ENCODE measurements at regions not wholly inside any gene's neighbourhood (a gene's known extent, or its start where the extent isn't known, plus 50 kb on each side); places are given as distances from the start of the nearest gene placed in this dataset.

DNA sequence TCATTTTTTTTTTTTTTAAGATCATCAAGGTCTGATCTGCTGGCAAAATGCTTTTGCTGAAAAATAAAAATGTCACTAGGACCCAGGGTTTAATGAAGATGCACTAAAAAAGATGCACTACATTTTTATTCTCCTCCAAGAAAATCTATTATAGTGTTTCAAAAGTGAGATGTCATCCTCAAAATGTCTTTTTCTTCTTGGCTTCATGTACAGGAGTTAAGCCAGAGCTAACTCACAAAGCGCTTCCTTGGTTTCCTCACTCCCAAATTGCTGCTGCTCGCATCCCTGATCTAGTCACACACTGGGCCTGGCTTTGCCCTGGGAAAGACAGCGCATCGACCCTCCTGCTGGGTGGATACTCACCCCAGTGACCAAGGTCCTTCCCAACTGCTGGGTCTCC lies 113.4 kb upstream of the CCDC68 start:
- Mint-ChIP-seq H3K9me3 (no peaks in the 10 kb centered on the region), H3K36me3 (ENCODE audit: low read depth) (no peaks in the 10 kb centered on the region), H3K4me3 (no peak overlapping the region), H3K27ac (no peak overlapping the region), H3K4me1 (ENCODE audit: low read depth) (no peaks in the 10 kb centered on the region), H3K27me3 (no peaks in the 10 kb centered on the region)
- ATAC-seq: no peak
- intact Hi-C loops (cut with micrococcal nuclease): no loop called here
- no peak for DNase-seq
- ChIA-PET POLR2A (no interaction called here), CTCF (no interaction called here)
- no peak for TF ChIP-seq CTCF (IDR thresholded peaks at IDR 0.05)

GRCh38 chr18:55072181-55072580 lies 112.9 kb upstream of the CCDC68 start:
- no peaks in the 10 kb centered on the region for H3K9me3 Mint-ChIP-seq
- H3K27me3 Mint-ChIP-seq: no peaks in the 10 kb centered on the region
- no peaks in the 10 kb centered on the region for H3K36me3 Mint-ChIP-seq (ENCODE audit: low read depth)
- intact Hi-C loops (cut with micrococcal nuclease): no loop called here
- H3K27ac Mint-ChIP-seq: no peak overlapping the region
- ChIA-PET CTCF (no interaction called here), POLR2A (interaction anchor here (0.6 kb wide), 1 partner anchor 10 kb away, joined by 3 read pairs; no protein-coding TSS in a partner anchor)
- H3K4me3 Mint-ChIP-seq: no peak overlapping the region
- no peak for ATAC-seq
- no peak for DNase-seq
- no peaks in the 10 kb centered on the region for H3K4me1 Mint-ChIP-seq (ENCODE audit: low read depth)
- no peak for TF ChIP-seq CTCF (IDR thresholded peaks at IDR 0.05)

- no peak for ATAC-seq
- no peak overlapping the region for H3K27ac Mint-ChIP-seq
- ChIA-PET POLR2A (no interaction called here), CTCF (no interaction called here)
- no peaks in the 10 kb centered on the region for H3K9me3 Mint-ChIP-seq
- no peak for TF ChIP-seq CTCF (IDR thresholded peaks at IDR 0.05)
- DNase-seq: no peak
- no peaks in the 10 kb centered on the region for H3K36me3 Mint-ChIP-seq (ENCODE audit: low read depth)
- no peaks in the 10 kb centered on the region for H3K4me1 Mint-ChIP-seq (ENCODE audit: low read depth)
- intact Hi-C loops (cut with micrococcal nuclease): no loop called here
- H3K27me3 Mint-ChIP-seq: no peaks in the 10 kb centered on the region
- no peak overlapping the region for H3K4me3 Mint-ChIP-seq
Measured at GRCh38 chr18:55069497-55069896, 110.2 kb upstream of the CCDC68 start.

GRCh38 chr18:55064760-55065159 lies 105.5 kb upstream of the CCDC68 start:
- no peak for ATAC-seq
- intact Hi-C loops (cut with micrococcal nuclease): no loop called here
- peaks cover 2% of the 10 kb centered on the region for H3K27me3 Mint-ChIP-seq
- no peak for DNase-seq
- no peaks in the 10 kb centered on the region for H3K9me3 Mint-ChIP-seq
- H3K27ac Mint-ChIP-seq: no peak overlapping the region
- CTCF ChIA-PET: no interaction called here
- no peak for TF ChIP-seq CTCF (IDR thresholded peaks at IDR 0.05)
- POLR2A ChIA-PET: no interaction called here
- H3K4me1 Mint-ChIP-seq (ENCODE audit: low read depth): no peaks in the 10 kb centered on the region
- H3K36me3 Mint-ChIP-seq (ENCODE audit: low read depth): no peaks in the 10 kb centered on the region
- no peak overlapping the region for H3K4me3 Mint-ChIP-seq

DNA sequence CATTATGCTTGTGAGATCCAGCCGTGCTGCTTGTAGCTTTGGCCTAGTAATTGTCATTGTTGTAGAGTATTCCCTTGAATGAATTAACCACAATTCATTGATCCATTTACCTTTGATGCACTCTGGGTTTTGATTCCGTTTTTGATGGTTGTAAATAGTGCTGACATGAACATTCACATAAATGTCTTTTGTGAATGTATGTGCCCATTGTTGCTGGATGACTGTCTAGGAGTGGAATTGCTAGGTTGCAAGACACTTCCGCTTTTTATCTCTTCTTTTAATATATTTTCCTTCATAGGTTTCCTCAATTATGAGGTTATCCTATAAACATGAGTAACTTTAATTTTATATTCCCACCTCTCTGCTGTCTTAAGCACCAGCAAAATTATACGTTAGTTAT lies 104.8 kb upstream of the CCDC68 start:
- CTCF ChIA-PET: no interaction called here
- no peak for TF ChIP-seq CTCF (IDR thresholded peaks at IDR 0.05)
- Mint-ChIP-seq H3K36me3 (ENCODE audit: low read depth) (no peaks in the 10 kb centered on the region), H3K27ac (no peak overlapping the region), H3K4me3 (no peak overlapping the region), H3K9me3 (no peaks in the 10 kb centered on the region), H3K4me1 (ENCODE audit: low read depth) (no peaks in the 10 kb centered on the region), H3K27me3 (peaks cover 2% of the 10 kb centered on the region)
- POLR2A ChIA-PET: no interaction called here
- intact Hi-C loops (cut with micrococcal nuclease): no loop called here
- ATAC-seq (no peak), DNase-seq (no peak)

Measured in activated CD8-positive, alpha-beta T cell treated with anti-CD3 and anti-CD28 coated beads for 36 hours (primary cell).